ENCODE measurements at regions not wholly inside any gene's neighbourhood (a gene's known extent, or its start where the extent isn't known, plus 50 kb on each side); places are given as distances from the start of the nearest gene placed in this dataset.

GRCh38 chr18:60976976-60977375 is 356.3 kb upstream of the CDH20 start:
- Histone ChIP-seq H2BK120ac (ENCODE audit: low read depth, low read length) (no peak overlapping the region), H2BK15ac (ENCODE audit: low read depth, low read length) (no peak overlapping the region), H3K23ac (ENCODE audit: low read depth, low read length) (no peak overlapping the region), H4K5ac (ENCODE audit: low read depth, low read length) (no peak overlapping the region), H3K56ac (ENCODE audit: extremely low read depth, insufficient read depth, low read length) (no peak overlapping the region), H3K4me3 (ENCODE audit: insufficient read depth, low read depth, low read length) (no peak overlapping the region), H3K18ac (ENCODE audit: low read depth, low read length) (no peak overlapping the region), H2BK20ac (ENCODE audit: low read depth, low read length) (no peak overlapping the region), H4K8ac (ENCODE audit: low read depth in 2 of 2, low read length in 2 of 2) (no peak overlapping the region), H3K27me3 (ENCODE audit: control insufficient read depth, insufficient read depth, low read length) (no peaks in the 10 kb centered on the region), H3K27ac (ENCODE audit: insufficient read depth, low read length) (no peak overlapping the region), H3K4me2 (ENCODE audit: low read depth, low read length) (no peak overlapping the region), H3K4ac (ENCODE audit: low read depth, low read length) (no peak overlapping the region), H3K4me1 (ENCODE audit: control insufficient read depth, insufficient read depth, low read length) (no peaks in the 10 kb centered on the region), H4K20me1 (ENCODE audit: insufficient read depth, low read length) (no peaks in the 10 kb centered on the region), H2BK5ac (ENCODE audit: low read depth, low read length, poor library complexity, severe bottlenecking) (no peak overlapping the region), H3K9me3 (ENCODE audit: control insufficient read depth, insufficient read depth, low read length) (peaks cover 6% of the 10 kb centered on the region), H3K9me1 (ENCODE audit: insufficient read depth, low read length) (no peaks in the 10 kb centered on the region), H3K36me3 (ENCODE audit: control insufficient read depth, insufficient read depth, low read length) (no peaks in the 10 kb centered on the region), H3K79me1 (ENCODE audit: low read depth in 1 of 2, low read length in 2 of 2) (no peaks in the 10 kb centered on the region), H3K14ac (replicated peaks; ENCODE audit: low read depth, low read length) (no peak overlapping the region), H2AK5ac (ENCODE audit: low read depth, low read length) (no peak overlapping the region), H2AK9ac (replicated peaks; ENCODE audit: low read depth, low read length, poor library complexity) (no peak overlapping the region), H4K91ac (ENCODE audit: insufficient read depth, low read depth, low read length) (no peak overlapping the region), H3K9ac (ENCODE audit: low read depth, low read length) (no peak overlapping the region), H2AFZ (replicated peaks; ENCODE audit: low read length, poor library complexity) (no peak overlapping the region)
- no peak for DNase-seq
- no peak for ATAC-seq (ENCODE audit: low read depth)
- BruUV-seq (replicated peaks) = no TSS peak
- 50% methylated on average over 1 of the region's 3 CpGs; no CpG with 5 or more reads in 1 of the 2 experiments for WGBS, 2 experiments (ENCODE audit: extremely low coverage in 2 of 2, insufficient read length in 1 of 2)
- TF ChIP-seq FOS (IDR thresholded peaks at IDR 0.05; ENCODE audit: low read depth, low read length) (no peak), RAD21 (IDR thresholded peaks at IDR 0.05; ENCODE audit: low read length) (no peak), POLR2A (IDR thresholded peaks at IDR 0.05; ENCODE audit: low read depth, low read length) (no peak), CEBPB (IDR thresholded peaks at IDR 0.05; ENCODE audit: low read depth, low read length) (no peak), MAFK (IDR thresholded peaks at IDR 0.05; ENCODE audit: low read depth, low read length) (no peak), USF2 (IDR thresholded peaks at IDR 0.05; ENCODE audit: low read depth, low read length) (no peak), ELK1 (IDR thresholded peaks at IDR 0.05; ENCODE audit: borderline replicate concordance, low read depth, low read length) (no peak), RFX5 (IDR thresholded peaks at IDR 0.05; ENCODE audit: low read depth, low read length) (no peak), CTCF (conservative IDR thresholded peaks at IDR 0.05; ENCODE audit: low read depth, low read length) (no peak)
- intact Hi-C loops (cut with micrococcal nuclease) = no loop called here
- ChIA-PET POLR2A (ENCODE audit: unreplicated experiment) (no interaction called here), CTCF (no interaction called here)
- dilution Hi-C loops (cut with HindIII; ENCODE audit: low sequenced_read_pairs, unreplicated experiment) = no loop called here
- in situ Hi-C loops (cut with MboI; ENCODE audit: low sequenced_read_pairs) = no loop called here

All from IMR-90 (cell line).